Hepatocyte (in vitro differentiated cells): ENCODE measurements at regions not wholly inside any gene's neighbourhood (a gene's known extent, or its start where the extent isn't known, plus 50 kb on each side); places are given as distances from the start of the nearest gene placed in this dataset.
"Not testable (repeated sequence)": the region's sequence is repeated elsewhere in the genome, so short reads cannot be mapped to it uniquely, and the experiment has no call there.

Experiments
- DNase-seq: peaks from one replicate; pipeline ENCODE4 v3.0.0-alpha.2; 2016; ENCODE audit warnings: low spot score
- H2AFZ ChIP-seq: fragments of 200-600 bp; sonication (generic); 2 replicates; pipeline ENCODE4 v1.6.0; 2016; ENCODE audit warnings: antibody characterized with exemption, mild to moderate bottlenecking
- H3K27ac ChIP-seq: fragments of 200-600 bp; sonication (generic); 2 replicates; pipeline ENCODE4 v1.5.1; 2016; ENCODE audit warnings: mild to moderate bottlenecking
- H3K27me3 ChIP-seq: fragments of 200-600 bp; sonication (generic); 2 replicates; pipeline ENCODE4 v1.6.1; 2016
- H3K36me3 ChIP-seq: fragments of 200-600 bp; sonication (generic); replicated peaks from 2 replicates; pipeline ENCODE4 v1.5.1; 2016; ENCODE audit warnings: low read depth; ENCODE audit not compliant: insufficient read depth
- H3K4me1 ChIP-seq: fragments of 200-600 bp; sonication (generic); 2 replicates; pipeline ENCODE4 v1.5.1; 2016; ENCODE audit warnings: mild to moderate bottlenecking, moderate library complexity; ENCODE audit not compliant: insufficient read depth
- H3K4me2 ChIP-seq: fragments of 200-600 bp; sonication (generic); 2 replicates; pipeline ENCODE4 v1.6.0; 2016
- H3K4me3 ChIP-seq: fragments of 200-600 bp; sonication (generic); 2 replicates; pipeline ENCODE4 v1.5.1; 2016; ENCODE audit warnings: mild to moderate bottlenecking
- H3K79me2 ChIP-seq: fragments of 200-600 bp; sonication (generic); 2 replicates; pipeline ENCODE4 v1.6.0; 2017; ENCODE audit warnings: mild to moderate bottlenecking
- H3K9me2 ChIP-seq: fragments of 200-600 bp; sonication (generic); replicated peaks from 2 replicates; pipeline ENCODE4 v1.6.0; 2017; ENCODE audit warnings: mild to moderate bottlenecking; ENCODE audit not compliant: insufficient read depth
- H3K9me3 ChIP-seq: fragments of 200-600 bp; sonication (generic); 2 replicates; pipeline ENCODE4 v1.5.1; 2016; ENCODE audit warnings: low read depth, mild to moderate bottlenecking
- H4K20me1 ChIP-seq: fragments of 200-600 bp; sonication (generic); 2 replicates; pipeline ENCODE4 v1.6.0; 2016; ENCODE audit warnings: mild to moderate bottlenecking; ENCODE audit not compliant: insufficient read depth, poor library complexity, severe bottlenecking
- EZH2 ChIP-seq: fragments of 200-600 bp; sonication (generic); IDR thresholded peaks from 2 replicates; pipeline ENCODE4 v1.6.1; 2016; ENCODE audit warnings: antibody characterized with exemption, mild to moderate bottlenecking, borderline replicate concordance
- EZH2phosphoT487 ChIP-seq: fragments of 200-600 bp; sonication (generic); IDR thresholded peaks from one replicate; pipeline ENCODE4 v1.6.1; 2018; ENCODE audit warnings: antibody characterized with exemption, mild to moderate bottlenecking, low read depth, moderate library complexity; ENCODE audit not compliant: unreplicated experiment, severe bottlenecking
- WGBS: methylation state at CpG from one replicate; pipeline ENCODE4 v1.1.6; 2016; ENCODE audit warnings: low lambda C conversion rate; ENCODE audit errors: missing lambda C conversion rate; 5-methylcytosine and 5-hydroxymethylcytosine counted together
- TF ChIP-seq, protein P1 (sequence below): fragments of 200-600 bp; sonication (generic); IDR thresholded peaks from 2 replicates; pipeline ENCODE4 v1.5.1; 2016; ENCODE audit warnings: antibody characterized with exemption, mild to moderate bottlenecking; ENCODE audit not compliant: poor library complexity

DNA sequence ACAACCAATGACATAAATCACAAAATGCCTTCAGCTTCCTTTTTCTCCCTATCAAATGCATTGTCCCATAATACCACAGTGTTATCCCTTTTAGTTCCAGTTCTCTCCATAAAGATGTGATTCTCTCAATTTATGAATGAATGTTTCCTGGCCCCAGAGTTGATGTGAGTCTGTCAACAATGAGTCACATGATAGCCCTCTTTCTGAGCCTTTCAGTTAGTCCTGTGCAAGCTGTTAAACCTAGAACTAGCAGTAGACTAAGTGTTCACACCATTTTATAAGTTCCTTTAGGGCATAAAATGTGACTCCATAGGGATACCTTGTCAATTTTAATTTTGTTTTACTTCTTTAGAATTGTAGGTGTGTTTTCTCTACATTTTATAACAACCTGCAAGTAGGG lies 129.5 kb downstream of the PABPC4L start:
- Histone ChIP-seq H3K4me2 (no peak overlapping the region), H3K9me3 (no peaks in the 10 kb centered on the region), H3K9me2 (no peaks in the 10 kb centered on the region), H3K27me3 (no peaks in the 10 kb centered on the region), H2AFZ (no peak overlapping the region), H3K4me1 (no peaks in the 10 kb centered on the region), H3K4me3 (no peak overlapping the region), H3K36me3 (no peaks in the 10 kb centered on the region), H3K27ac (no peak overlapping the region), H4K20me1 (no peaks in the 10 kb centered on the region), H3K79me2 (no peaks in the 10 kb centered on the region)
- DNase-seq: no peak
- TF ChIP-seq, protein P1, sequence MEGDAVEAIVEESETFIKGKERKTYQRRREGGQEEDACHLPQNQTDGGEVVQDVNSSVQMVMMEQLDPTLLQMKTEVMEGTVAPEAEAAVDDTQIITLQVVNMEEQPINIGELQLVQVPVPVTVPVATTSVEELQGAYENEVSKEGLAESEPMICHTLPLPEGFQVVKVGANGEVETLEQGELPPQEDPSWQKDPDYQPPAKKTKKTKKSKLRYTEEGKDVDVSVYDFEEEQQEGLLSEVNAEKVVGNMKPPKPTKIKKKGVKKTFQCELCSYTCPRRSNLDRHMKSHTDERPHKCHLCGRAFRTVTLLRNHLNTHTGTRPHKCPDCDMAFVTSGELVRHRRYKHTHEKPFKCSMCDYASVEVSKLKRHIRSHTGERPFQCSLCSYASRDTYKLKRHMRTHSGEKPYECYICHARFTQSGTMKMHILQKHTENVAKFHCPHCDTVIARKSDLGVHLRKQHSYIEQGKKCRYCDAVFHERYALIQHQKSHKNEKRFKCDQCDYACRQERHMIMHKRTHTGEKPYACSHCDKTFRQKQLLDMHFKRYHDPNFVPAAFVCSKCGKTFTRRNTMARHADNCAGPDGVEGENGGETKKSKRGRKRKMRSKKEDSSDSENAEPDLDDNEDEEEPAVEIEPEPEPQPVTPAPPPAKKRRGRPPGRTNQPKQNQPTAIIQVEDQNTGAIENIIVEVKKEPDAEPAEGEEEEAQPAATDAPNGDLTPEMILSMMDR: no peak
- TF ChIP-seq EZH2 (no peak), EZH2phosphoT487 (no peak)

DNA sequence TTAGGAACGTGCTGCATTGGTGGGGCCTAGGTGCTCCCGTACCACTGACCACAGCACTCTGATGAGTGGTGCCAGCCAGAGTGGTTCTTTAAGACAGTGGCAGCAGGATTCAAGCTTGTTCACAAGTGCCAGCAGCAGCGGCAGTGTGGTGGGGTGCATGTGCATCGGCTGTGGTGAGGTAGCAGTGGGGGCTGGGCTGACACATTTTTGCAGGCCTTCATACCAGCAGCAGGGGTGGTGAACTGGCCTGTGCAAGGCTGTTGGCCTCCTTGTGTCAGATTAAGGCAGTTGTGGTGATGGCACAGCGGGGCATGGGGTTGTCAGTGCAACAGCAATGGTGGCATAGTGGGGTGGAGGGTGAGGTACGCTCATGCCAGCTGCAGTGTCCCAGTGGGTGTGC lies 131.4 kb downstream of the PABPC4L start:
- DNase-seq: no peak

DNA sequence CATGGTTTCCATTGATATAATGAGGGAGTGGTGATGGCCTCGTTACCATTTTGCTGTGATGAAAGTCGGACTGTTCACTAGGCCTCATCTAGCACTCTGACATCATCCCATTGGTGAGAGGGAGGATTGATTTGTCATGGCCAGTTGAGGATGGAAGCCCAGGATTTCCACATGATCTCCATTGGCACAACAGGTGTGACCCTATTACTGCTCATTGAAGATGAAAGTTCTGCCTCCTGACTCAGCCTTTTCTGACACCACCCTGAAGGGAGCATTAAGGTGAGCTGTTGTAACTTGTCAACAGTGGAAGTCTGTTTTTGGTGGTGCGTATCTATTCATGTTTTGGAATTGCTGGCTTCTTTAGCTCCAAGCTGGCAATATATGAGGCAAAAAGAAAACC lies 144.2 kb downstream of the PABPC4L start:
- TF ChIP-seq EZH2phosphoT487: no peak
- no peak for TF ChIP-seq EZH2
- TF ChIP-seq, protein P1: no peak
- Histone ChIP-seq H3K36me3 (no peaks in the 10 kb centered on the region), H3K4me1 (no peaks in the 10 kb centered on the region), H3K9me3 (no peaks in the 10 kb centered on the region), H2AFZ (no peak overlapping the region), H3K79me2 (no peaks in the 10 kb centered on the region), H3K27ac (no peak overlapping the region), H3K4me2 (no peak overlapping the region), H3K27me3 (no peaks in the 10 kb centered on the region), H3K9me2 (no peaks in the 10 kb centered on the region), H3K4me3 (no peak overlapping the region), H4K20me1 (no peaks in the 10 kb centered on the region)
- DNase-seq: no peak
- WGBS: 93% methylated on average over 3 of the region's 3 CpGs

More for the DNA sequence above, 131.4 kb downstream of the PABPC4L start:
- H3K27me3 ChIP-seq: no peaks in the 10 kb centered on the region
- no peak overlapping the region for H3K4me2 ChIP-seq
- H3K4me3 ChIP-seq: no peak overlapping the region
- no peaks in the 10 kb centered on the region for H3K36me3 ChIP-seq
- H3K9me3 ChIP-seq: no peaks in the 10 kb centered on the region
- H3K4me1 ChIP-seq: no peaks in the 10 kb centered on the region
- no peak overlapping the region for H3K27ac ChIP-seq
- H2AFZ ChIP-seq: no peak overlapping the region
- no peaks in the 10 kb centered on the region for H4K20me1 ChIP-seq
- TF ChIP-seq EZH2 (no peak), EZH2phosphoT487 (no peak)
- TF ChIP-seq, protein P1: no peak
- no peaks in the 10 kb centered on the region for H3K79me2 ChIP-seq
- no peaks in the 10 kb centered on the region for H3K9me2 ChIP-seq
- 99% methylated on average over 6 of the region's 6 CpGs for WGBS

DNA sequence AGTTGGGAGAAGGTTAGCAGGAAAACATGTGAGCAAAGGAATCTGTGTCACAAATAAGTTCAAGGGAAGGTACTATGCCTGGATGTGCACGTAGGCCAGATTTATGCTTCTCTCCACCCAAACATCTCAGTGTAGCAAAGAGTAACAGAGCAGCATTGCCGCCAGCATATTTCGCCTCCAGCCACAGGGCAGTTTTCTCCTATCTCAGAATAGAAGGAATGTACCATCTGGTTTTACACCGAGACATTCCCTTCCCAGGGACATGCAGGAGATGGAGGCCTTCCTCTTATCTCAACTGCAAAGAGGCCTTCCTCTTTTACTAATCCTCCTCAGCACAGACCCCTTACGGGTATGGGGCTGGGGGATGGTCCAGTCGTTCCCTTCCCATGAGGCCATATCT lies 155.4 kb downstream of the PABPC4L start:
- 68% methylated on average over 6 of the region's 6 CpGs for WGBS
- not testable (repeated sequence) for DNase-seq, H3K36me3 ChIP-seq, H2AFZ ChIP-seq, H3K4me1 ChIP-seq, H3K79me2 ChIP-seq, H3K9me3 ChIP-seq, H3K9me2 ChIP-seq, H4K20me1 ChIP-seq, H3K27me3 ChIP-seq, H3K4me2 ChIP-seq, H3K4me3 ChIP-seq
- peak overlapping the region; percentile 38 for H3K27ac ChIP-seq
